D721Med (cell line): ENCODE measurements at regions not wholly inside any gene's neighbourhood (a gene's known extent, or its start where the extent isn't known, plus 50 kb on each side); places are given as distances from the start of the nearest gene placed in this dataset.
"Not testable (repeated sequence)": the region's sequence is repeated elsewhere in the genome, so short reads cannot be mapped to it uniquely, and the experiment has no call there.

Experiments used
- DNase-seq: peaks from one replicate; pipeline ENCODE4 v3.0.0; 2011; ENCODE audit warnings: low spot score; ENCODE audit not compliant: insufficient read length
- FAIRE-seq: peaks from 2 replicates; lab custom pipeline; 2011; peaks lifted over from hg19 to GRCh38; lab: Jason Lieb, UNC
- TF ChIP-seq, protein P1 (sequence below): IDR thresholded peaks from 2 replicates; pipeline ENCODE4 v1.5.1; 2012; ENCODE audit warnings: mild to moderate bottlenecking, control low read depth; ENCODE audit not compliant: insufficient read depth; ENCODE audit errors: missing control alignments

DNA sequence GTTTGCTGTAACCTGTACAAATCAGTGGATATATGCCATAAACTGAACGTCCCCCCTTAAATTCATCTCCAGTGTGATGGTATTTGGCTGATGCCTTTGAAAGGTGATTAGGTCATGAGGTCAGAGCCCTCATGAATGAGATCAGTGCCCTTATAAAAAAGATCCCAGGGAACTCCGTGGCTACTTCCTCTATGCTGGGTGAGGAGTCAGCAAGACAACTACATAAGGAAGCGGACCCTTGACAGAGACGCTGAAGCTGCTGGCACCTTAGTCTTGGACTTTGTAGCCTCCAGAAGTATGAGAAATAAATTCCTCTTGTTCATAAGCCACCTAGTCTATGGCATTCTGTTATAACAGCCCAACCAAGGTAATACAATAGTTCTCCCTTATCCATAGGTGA lies 215.1 kb upstream of the ZNF608 start:
- no peak for DNase-seq
- FAIRE-seq = no peak
- TF ChIP-seq, protein P1, sequence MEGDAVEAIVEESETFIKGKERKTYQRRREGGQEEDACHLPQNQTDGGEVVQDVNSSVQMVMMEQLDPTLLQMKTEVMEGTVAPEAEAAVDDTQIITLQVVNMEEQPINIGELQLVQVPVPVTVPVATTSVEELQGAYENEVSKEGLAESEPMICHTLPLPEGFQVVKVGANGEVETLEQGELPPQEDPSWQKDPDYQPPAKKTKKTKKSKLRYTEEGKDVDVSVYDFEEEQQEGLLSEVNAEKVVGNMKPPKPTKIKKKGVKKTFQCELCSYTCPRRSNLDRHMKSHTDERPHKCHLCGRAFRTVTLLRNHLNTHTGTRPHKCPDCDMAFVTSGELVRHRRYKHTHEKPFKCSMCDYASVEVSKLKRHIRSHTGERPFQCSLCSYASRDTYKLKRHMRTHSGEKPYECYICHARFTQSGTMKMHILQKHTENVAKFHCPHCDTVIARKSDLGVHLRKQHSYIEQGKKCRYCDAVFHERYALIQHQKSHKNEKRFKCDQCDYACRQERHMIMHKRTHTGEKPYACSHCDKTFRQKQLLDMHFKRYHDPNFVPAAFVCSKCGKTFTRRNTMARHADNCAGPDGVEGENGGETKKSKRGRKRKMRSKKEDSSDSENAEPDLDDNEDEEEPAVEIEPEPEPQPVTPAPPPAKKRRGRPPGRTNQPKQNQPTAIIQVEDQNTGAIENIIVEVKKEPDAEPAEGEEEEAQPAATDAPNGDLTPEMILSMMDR = no peak

DNA sequence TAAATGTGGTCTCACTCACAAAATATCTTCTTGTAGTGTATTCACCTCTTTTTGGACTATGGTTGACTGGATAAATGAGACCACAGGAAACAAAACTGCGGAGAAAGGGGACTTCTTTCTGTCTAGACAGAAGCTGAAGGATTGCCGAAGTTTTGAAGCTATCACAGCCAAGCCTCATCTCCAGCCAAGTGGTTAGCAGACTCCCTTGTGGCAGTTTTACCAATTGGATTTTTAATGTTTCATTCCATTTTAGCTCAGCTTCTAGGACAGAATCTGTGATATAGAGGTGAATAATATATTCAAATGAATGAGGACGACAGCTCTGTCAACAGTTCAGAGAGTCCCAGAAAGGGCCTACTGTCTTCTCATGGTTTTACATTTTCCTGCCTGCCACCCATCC lies 215.7 kb upstream of the ZNF608 start:
- DNase-seq (no peak), FAIRE-seq (no peak)
- TF ChIP-seq, protein P1 = no peak

GRCh38 chr5:124962735-124963134 lies 216.3 kb upstream of the ZNF608 start:
- TF ChIP-seq, protein P1 = no peak
- no peak for FAIRE-seq
- DNase-seq = no peak

DNA sequence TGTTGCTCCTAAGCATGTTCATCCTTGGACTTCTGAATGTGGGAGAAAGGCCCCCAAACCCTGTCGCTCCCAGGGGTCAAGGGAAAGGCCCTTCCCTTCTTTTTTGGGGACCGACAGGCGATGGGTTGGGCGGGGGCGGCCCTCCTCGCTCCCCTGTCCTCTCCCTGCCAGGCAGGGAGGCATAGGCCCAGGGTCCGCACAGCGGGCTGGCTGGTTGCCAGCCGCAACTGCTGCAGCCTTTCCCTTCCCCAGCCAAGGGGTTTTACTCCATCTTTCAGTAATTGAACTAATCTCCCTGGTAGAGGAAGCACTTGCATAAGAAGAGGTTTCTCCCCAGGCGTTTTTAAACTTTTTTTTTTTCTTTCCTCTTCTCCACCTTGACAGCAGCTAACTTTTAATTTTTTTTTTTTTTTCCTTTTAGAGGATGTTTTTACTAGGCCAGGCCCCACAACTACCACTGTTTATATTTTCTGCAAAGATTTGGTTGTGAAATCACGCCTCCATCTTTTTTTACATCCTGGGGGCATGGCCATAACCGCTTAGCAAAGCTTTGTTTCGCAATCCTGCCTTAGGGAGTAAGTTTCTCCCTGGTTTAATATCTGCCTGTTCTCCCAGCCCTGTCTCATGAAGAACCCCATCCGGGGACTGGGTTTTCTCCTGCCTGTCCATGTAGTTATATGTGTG lies 216.9 kb upstream of the ZNF608 start:
- TF ChIP-seq, protein P1 = no peak
- FAIRE-seq = no peak
- no peak for DNase-seq

GRCh38 chr5:124966741-124967140 lies 220.3 kb upstream of the ZNF608 start:
- FAIRE-seq, DNase-seq: not testable (repeated sequence)

DNA sequence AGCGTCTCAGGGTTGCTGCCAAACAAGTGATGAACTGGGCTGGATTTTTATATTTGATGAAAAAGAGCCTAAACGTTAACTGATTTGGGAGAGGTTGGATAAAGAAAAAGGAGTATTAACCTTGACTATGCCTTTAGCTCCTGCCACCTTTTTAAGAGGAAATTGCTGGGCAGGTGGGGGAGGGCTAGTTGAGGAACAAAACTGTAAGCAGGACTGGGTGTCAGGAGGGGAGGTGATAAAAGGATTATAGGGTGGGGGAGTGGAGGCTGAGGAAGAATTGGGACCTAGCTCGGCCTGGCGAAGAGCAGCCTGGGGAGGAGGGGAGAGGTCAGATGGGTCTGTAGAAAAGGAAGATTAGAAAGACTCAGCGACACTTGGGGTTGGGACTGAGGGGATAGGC lies 223.9 kb upstream of the ZNF608 start:
- DNase-seq, FAIRE-seq: not testable (repeated sequence)

DNA sequence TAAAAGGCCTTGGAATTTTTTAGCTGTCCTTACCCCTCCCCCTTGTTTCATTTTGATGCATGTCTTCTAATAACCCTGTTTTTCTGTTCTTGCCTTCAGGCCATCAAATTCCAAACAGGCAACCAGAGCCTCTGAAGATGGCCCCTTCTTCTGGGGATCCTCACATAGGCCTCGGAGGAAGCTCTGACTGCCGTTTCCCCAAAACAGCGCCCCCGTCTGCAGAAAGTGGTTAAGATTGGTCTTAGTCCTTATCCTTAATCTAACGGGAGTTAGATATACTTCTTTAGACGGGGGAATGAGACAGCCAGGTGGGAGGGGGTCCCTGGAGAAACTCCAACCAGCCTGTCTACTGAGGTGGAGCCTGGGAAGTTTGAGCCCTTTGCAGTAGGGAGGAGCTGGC lies 226.3 kb upstream of the ZNF608 start:
- no peak for DNase-seq
- FAIRE-seq = no peak
- TF ChIP-seq, protein P1 = no peak

GRCh38 chr5:124973661-124974060 lies 227.2 kb upstream of the ZNF608 start:
- TF ChIP-seq, protein P1 = no peak
- FAIRE-seq (no peak), DNase-seq (no peak)
